Endothelial cell of umbilical vein (primary cell): ENCODE measurements at regions not wholly inside any gene's neighbourhood (a gene's known extent, or its start where the extent isn't known, plus 50 kb on each side); places are given as distances from the start of the nearest gene placed in this dataset.

Source experiments
- EZH2 ChIP-seq: IDR thresholded peaks from 2 replicates; pipeline ENCODE4 v1.6.1; 2012; ENCODE audit warnings: borderline replicate concordance, low read depth, mild to moderate bottlenecking, moderate library complexity, low read length, inconsistent platforms; ENCODE audit not compliant: severe bottlenecking
- FOS ChIP-seq: IDR thresholded peaks from 2 replicates; pipeline ENCODE4 v1.6.1; 2011; ENCODE audit warnings: mild to moderate bottlenecking, low read length, moderate library complexity, borderline replicate concordance; ENCODE audit not compliant: insufficient read depth
- POLR2A ChIP-seq: IDR thresholded peaks from 2 replicates; pipeline ENCODE4 v1.6.1; 2012; ENCODE audit warnings: low read depth, mild to moderate bottlenecking, control low read depth, low read length
- POLR2AphosphoS5 ChIP-seq: IDR thresholded peaks from 2 replicates; pipeline ENCODE4 v1.6.1; 2012; ENCODE audit warnings: low read depth, mild to moderate bottlenecking, control low read depth, low read length, moderate library complexity; ENCODE audit not compliant: insufficient read depth
- TF ChIP-seq, protein P1 (sequence below), 2 donors: IDR thresholded peaks; 1 replicate in 1 of 2; 2 replicates in 1 of 2; pipeline ENCODE4 v1.5.1; 2011; ENCODE audit warnings: low read length in 2 of 2, mild to moderate bottlenecking in 2 of 2, moderate library complexity in 2 of 2, control low read depth in 1 of 2, inconsistent platforms in 1 of 2, low read depth in 1 of 2; ENCODE audit not compliant: insufficient read depth in 1 of 2; ENCODE audit errors: extremely low read depth in 1 of 2

GRCh38 chr1:29839726-29840125 lies 603.4 kb downstream of the PTPRU start:
- TF ChIP-seq POLR2AphosphoS5: no peak
- TF ChIP-seq EZH2: no peak
- TF ChIP-seq POLR2A: no peak
- TF ChIP-seq, protein P1, sequence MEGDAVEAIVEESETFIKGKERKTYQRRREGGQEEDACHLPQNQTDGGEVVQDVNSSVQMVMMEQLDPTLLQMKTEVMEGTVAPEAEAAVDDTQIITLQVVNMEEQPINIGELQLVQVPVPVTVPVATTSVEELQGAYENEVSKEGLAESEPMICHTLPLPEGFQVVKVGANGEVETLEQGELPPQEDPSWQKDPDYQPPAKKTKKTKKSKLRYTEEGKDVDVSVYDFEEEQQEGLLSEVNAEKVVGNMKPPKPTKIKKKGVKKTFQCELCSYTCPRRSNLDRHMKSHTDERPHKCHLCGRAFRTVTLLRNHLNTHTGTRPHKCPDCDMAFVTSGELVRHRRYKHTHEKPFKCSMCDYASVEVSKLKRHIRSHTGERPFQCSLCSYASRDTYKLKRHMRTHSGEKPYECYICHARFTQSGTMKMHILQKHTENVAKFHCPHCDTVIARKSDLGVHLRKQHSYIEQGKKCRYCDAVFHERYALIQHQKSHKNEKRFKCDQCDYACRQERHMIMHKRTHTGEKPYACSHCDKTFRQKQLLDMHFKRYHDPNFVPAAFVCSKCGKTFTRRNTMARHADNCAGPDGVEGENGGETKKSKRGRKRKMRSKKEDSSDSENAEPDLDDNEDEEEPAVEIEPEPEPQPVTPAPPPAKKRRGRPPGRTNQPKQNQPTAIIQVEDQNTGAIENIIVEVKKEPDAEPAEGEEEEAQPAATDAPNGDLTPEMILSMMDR (IDR thresholded peaks at IDR 0.05; ENCODE audit: extremely low read depth in 1 of 2, insufficient read depth in 1 of 2, low read depth in 1 of 2, low read length in 2 of 2): no peak
- TF ChIP-seq FOS: no peak
